ENCODE measurements at regions not wholly inside any gene's neighbourhood (a gene's known extent, or its start where the extent isn't known, plus 50 kb on each side); places are given as distances from the start of the nearest gene placed in this dataset.

DNA sequence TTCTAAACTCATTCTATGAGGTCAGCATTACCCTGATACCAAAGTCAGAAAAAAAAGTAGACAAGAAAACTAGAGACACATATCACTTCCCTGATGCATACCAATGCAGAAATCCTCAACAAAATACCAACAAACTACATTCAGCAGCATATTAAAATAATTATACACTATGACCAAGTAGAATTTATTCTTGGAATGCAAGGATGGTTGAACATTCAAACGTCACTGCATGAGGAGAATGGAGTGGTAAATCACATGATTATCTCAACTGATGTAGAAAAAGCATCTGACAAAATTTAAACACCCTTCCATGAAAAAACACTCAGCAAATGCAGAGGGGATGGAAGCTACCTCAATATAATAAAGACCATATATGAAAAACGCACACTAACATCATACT, 155.0 kb upstream of the KCNJ18 start:
- Histone ChIP-seq H3K36me3 (ENCODE audit: control insufficient read depth in 4 of 4, insufficient read depth in 4 of 4, low read length in 4 of 4) (peaks cover 2 to 15% (median 8%) of the 10 kb centered on the region in 4 donors), H3K9me3 (ENCODE audit: control insufficient read depth in 4 of 4, insufficient read depth in 3 of 4, low read length in 3 of 4) (peaks cover 2 to 7% (median 4%) of the 10 kb centered on the region in 4 donors), H3K9ac (ENCODE audit: insufficient read depth in 1 of 2, low read length in 2 of 2) (no peak overlapping the region), H3K4me1 (ENCODE audit: control insufficient read depth in 5 of 5, insufficient read depth in 5 of 5, low read length in 5 of 5) (no peaks in the 10 kb centered on the region), H3K27ac (ENCODE audit: low read depth in 1 of 2, low read length in 1 of 2) (no peak overlapping the region), H3K4me3 (no peak overlapping the region), H3K27me3 (ENCODE audit: control insufficient read depth in 3 of 3, insufficient read depth in 3 of 3, low read length in 2 of 3) (no peaks in the 10 kb centered on the region)
- TF ChIP-seq, protein P1, sequence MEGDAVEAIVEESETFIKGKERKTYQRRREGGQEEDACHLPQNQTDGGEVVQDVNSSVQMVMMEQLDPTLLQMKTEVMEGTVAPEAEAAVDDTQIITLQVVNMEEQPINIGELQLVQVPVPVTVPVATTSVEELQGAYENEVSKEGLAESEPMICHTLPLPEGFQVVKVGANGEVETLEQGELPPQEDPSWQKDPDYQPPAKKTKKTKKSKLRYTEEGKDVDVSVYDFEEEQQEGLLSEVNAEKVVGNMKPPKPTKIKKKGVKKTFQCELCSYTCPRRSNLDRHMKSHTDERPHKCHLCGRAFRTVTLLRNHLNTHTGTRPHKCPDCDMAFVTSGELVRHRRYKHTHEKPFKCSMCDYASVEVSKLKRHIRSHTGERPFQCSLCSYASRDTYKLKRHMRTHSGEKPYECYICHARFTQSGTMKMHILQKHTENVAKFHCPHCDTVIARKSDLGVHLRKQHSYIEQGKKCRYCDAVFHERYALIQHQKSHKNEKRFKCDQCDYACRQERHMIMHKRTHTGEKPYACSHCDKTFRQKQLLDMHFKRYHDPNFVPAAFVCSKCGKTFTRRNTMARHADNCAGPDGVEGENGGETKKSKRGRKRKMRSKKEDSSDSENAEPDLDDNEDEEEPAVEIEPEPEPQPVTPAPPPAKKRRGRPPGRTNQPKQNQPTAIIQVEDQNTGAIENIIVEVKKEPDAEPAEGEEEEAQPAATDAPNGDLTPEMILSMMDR (IDR thresholded peaks at IDR 0.05; ENCODE audit: control extremely low read depth, extremely low read depth) = no peak
- ATAC-seq (ENCODE audit: insufficient read depth, low FRiP score) = no peak
- 90 to 92% methylated on average over 2 of the region's 2 CpGs for WGBS, 2 donors
- DNase-seq = no peak

DNA sequence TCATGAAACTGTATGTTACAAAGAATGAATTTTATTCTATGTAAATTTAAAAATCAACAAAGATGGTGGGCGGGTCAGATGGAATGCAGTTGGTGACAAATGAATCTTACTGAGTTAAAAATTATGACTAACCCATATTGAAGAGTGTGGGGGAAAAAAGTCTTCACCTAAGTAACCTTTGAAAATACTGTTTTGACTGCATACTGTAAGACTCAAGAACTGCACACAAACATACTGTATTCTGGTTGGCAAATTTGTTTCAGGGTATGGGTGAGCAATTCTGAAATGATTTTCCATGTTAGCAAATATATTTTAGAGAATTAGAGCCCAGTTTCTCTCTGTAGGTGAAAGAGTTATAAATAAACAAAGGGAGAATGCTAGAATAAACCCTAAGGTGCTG, 153.7 kb upstream of the KCNJ18 start:
- Histone ChIP-seq H3K4me3 (no peak overlapping the region), H3K36me3 (ENCODE audit: control insufficient read depth in 4 of 4, insufficient read depth in 4 of 4, low read length in 4 of 4) (peaks cover 2 to 15% (median 7%) of the 10 kb centered on the region in 4 donors), H3K4me1 (ENCODE audit: control insufficient read depth in 5 of 5, insufficient read depth in 5 of 5, low read length in 5 of 5) (no peaks in the 10 kb centered on the region), H3K9me3 (ENCODE audit: control insufficient read depth in 4 of 4, insufficient read depth in 3 of 4, low read length in 3 of 4) (peaks cover 2 to 7% (median 4%) of the 10 kb centered on the region in 4 donors), H3K27ac (ENCODE audit: low read depth in 1 of 2, low read length in 1 of 2) (no peak overlapping the region), H3K9ac (ENCODE audit: insufficient read depth in 1 of 2, low read length in 2 of 2) (no peak overlapping the region), H3K27me3 (ENCODE audit: control insufficient read depth in 3 of 3, insufficient read depth in 3 of 3, low read length in 2 of 3) (no peaks in the 10 kb centered on the region)
- 90 to 94% methylated on average over 1 of the region's 1 CpG for WGBS, 2 donors
- no peak for ATAC-seq (ENCODE audit: insufficient read depth, low FRiP score)
- TF ChIP-seq, protein P1 (IDR thresholded peaks at IDR 0.05; ENCODE audit: control extremely low read depth, extremely low read depth) = no peak
- no peak for DNase-seq

DNA sequence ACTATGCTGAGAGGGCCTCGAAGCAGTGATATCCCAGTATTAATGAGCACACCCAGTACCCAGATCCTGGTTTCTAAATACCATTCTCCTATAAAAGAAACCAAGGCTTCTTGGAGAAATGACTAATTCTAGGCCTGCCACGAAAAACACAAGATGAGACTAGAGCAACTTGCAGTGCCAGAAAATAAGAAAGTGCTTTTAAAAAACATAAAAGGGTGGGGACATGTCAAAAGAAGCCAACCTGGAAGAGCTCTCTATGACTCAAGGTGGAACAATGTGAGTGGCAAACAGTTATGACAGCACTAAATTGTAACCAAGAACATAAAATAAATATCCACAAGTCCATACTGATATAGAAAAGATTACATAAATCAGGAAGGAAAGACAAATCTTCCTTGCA, 153.2 kb upstream of the KCNJ18 start:
- 35 to 60% methylated on average over 2 of the region's 2 CpGs for WGBS, 2 donors
- ATAC-seq (ENCODE audit: insufficient read depth, low FRiP score) (no peak), DNase-seq (no peak)
- Histone ChIP-seq H3K9me3 (ENCODE audit: control insufficient read depth in 4 of 4, insufficient read depth in 3 of 4, low read length in 3 of 4) (peaks cover 2 to 7% (median 4%) of the 10 kb centered on the region in 4 donors), H3K27me3 (ENCODE audit: control insufficient read depth in 3 of 3, insufficient read depth in 3 of 3, low read length in 2 of 3) (no peaks in the 10 kb centered on the region), H3K4me1 (ENCODE audit: control insufficient read depth in 5 of 5, insufficient read depth in 5 of 5, low read length in 5 of 5) (no peaks in the 10 kb centered on the region), H3K27ac (ENCODE audit: low read depth in 1 of 2, low read length in 1 of 2) (no peak overlapping the region), H3K36me3 (ENCODE audit: control insufficient read depth in 4 of 4, insufficient read depth in 4 of 4, low read length in 4 of 4) (peaks cover 2 to 11% (median 7%) of the 10 kb centered on the region in 4 donors), H3K4me3 (no peak overlapping the region), H3K9ac (ENCODE audit: insufficient read depth in 1 of 2, low read length in 2 of 2) (no peak overlapping the region)
- TF ChIP-seq, protein P1 (IDR thresholded peaks at IDR 0.05; ENCODE audit: control extremely low read depth, extremely low read depth) = no peak

DNA sequence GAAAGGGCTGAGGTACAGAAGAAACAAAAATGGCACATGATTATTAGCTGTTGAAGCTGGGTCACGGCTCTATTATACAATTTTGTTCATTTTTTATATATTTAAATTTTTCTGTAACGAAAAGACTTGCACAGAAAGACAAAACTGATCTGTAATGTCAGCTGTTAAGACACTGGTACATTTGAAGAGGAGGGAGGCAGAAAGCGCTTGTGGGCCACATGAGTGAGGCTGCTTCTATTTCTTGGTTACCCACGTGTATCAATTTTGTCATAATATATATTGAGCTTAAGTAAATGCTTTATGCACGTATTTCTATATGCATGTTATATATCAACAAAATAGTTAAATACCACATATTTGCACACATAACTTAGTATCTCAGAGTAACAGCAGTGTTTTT, 151.8 kb upstream of the KCNJ18 start:
- peaks cover 0 to 5% (median 2%) of the 10 kb centered on the region in 4 donors for H3K36me3 ChIP-seq (ENCODE audit: control insufficient read depth in 4 of 4, insufficient read depth in 4 of 4, low read length in 4 of 4)
- H3K9ac ChIP-seq (ENCODE audit: insufficient read depth in 1 of 2, low read length in 2 of 2) = no peak overlapping the region
- TF ChIP-seq, protein P1 (IDR thresholded peaks at IDR 0.05; ENCODE audit: control extremely low read depth, extremely low read depth) = no peak
- H3K27ac ChIP-seq (ENCODE audit: low read depth in 1 of 2, low read length in 1 of 2) = no peak overlapping the region
- no peak for DNase-seq
- 92 to 96% methylated on average over 5 of the region's 5 CpGs for WGBS, 2 donors
- H3K27me3 ChIP-seq (ENCODE audit: control insufficient read depth in 3 of 3, insufficient read depth in 3 of 3, low read length in 2 of 3) = no peaks in the 10 kb centered on the region
- H3K4me1 ChIP-seq (ENCODE audit: control insufficient read depth in 5 of 5, insufficient read depth in 5 of 5, low read length in 5 of 5) = no peaks in the 10 kb centered on the region
- ATAC-seq (ENCODE audit: insufficient read depth, low FRiP score) = no peak
- H3K4me3 ChIP-seq = no peak overlapping the region
- peaks cover 0 to 7% (median 4%) of the 10 kb centered on the region in 4 donors for H3K9me3 ChIP-seq (ENCODE audit: control insufficient read depth in 4 of 4, insufficient read depth in 3 of 4, low read length in 3 of 4)
